PC-3 (cell line): ENCODE measurements at regions not wholly inside any gene's neighbourhood (a gene's known extent, or its start where the extent isn't known, plus 50 kb on each side); places are given as distances from the start of the nearest gene placed in this dataset.

Experiments used
- CTCF ChIP-seq: fragments of 300-600 bp; sonication (generic); conservative IDR thresholded peaks from 2 replicates; pipeline ENCODE4 v1.5.1; 2017; ENCODE audit warnings: antibody characterized with exemption, low read depth, mild to moderate bottlenecking, low read length
- EZH2 ChIP-seq: fragments of 300-600 bp; sonication (generic); IDR thresholded peaks from one replicate; pipeline ENCODE4 v1.6.1; 2017; ENCODE audit warnings: antibody characterized with exemption, mild to moderate bottlenecking, low read length; ENCODE audit not compliant: unreplicated experiment
- EZH2phosphoT487 ChIP-seq: fragments of 300-600 bp; sonication (generic); IDR thresholded peaks from 2 replicates; pipeline ENCODE4 v1.6.1; 2018; ENCODE audit warnings: mild to moderate bottlenecking, antibody characterized with exemption, low read length, borderline replicate concordance

GRCh38 chr7:124480821-124481290, 284.7 kb downstream of the GPR37 start:
- TF ChIP-seq CTCF = no peak
- no peak for TF ChIP-seq EZH2
- no peak for TF ChIP-seq EZH2phosphoT487
